ENCODE measurements at regions not wholly inside any gene's neighbourhood (a gene's known extent, or its start where the extent isn't known, plus 50 kb on each side); places are given as distances from the start of the nearest gene placed in this dataset.

GRCh38 chr2:44839370-44839769 is 102.1 kb upstream of the SIX3 start:
- no peak for TF ChIP-seq CTCF (IDR thresholded peaks at IDR 0.05)
- no peak for TF ChIP-seq POLR2A (IDR thresholded peaks at IDR 0.05)

Measured in gastroesophageal sphincter (tissue), 3 donors.